Panc1 (cell line): ENCODE measurements at regions not wholly inside any gene's neighbourhood (a gene's known extent, or its start where the extent isn't known, plus 50 kb on each side); places are given as distances from the start of the nearest gene placed in this dataset.

Experiments used
- POLR2AphosphoS5 ChIP-seq: IDR thresholded peaks from 2 replicates; pipeline ENCODE4 v1.6.1; 2012; ENCODE audit warnings: mild to moderate bottlenecking, low read depth, low read length, moderate library complexity
- TCF7L2 ChIP-seq: IDR thresholded peaks from 2 replicates; pipeline ENCODE4 v1.6.1; 2011; ENCODE audit warnings: mild to moderate bottlenecking, low read depth, low read length, inconsistent platforms
- TF ChIP-seq, protein P1 (sequence below): fragments of 450-650 bp; IDR thresholded peaks from 2 replicates; pipeline ENCODE4 v1.5.1; 2017; ENCODE audit warnings: mild to moderate bottlenecking
- TF ChIP-seq, protein P2 (sequence below), 2 experiments: IDR thresholded peaks; 2 replicates each; pipeline ENCODE4 v1.6.1; 2011 to 2012; ENCODE audit warnings: low read depth in 2 of 2, control low read depth in 1 of 2, low read length in 1 of 2, mild to moderate bottlenecking in 1 of 2, moderate library complexity in 1 of 2; ENCODE audit not compliant: insufficient read depth in 1 of 2

DNA sequence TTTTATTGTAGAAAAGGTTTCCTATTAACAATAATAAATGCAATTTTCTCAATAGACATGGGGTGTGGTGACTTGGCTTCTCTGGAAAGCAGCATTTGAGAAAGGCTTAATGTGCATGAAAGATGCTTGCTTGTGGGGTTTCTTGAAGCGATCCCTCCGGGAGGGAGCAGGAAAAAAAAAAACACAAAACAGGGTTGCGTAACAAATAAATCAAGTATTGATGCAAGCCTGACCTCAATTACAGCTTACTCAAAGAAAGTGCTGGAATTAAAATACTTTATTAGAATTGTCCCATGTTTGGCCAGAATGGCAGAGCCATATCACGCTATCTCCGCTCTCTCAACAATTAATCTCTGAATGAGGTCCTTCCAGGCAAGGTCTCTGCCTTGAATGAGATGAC is 1612.5 kb downstream of the REEP3 start:
- TF ChIP-seq, protein P1, sequence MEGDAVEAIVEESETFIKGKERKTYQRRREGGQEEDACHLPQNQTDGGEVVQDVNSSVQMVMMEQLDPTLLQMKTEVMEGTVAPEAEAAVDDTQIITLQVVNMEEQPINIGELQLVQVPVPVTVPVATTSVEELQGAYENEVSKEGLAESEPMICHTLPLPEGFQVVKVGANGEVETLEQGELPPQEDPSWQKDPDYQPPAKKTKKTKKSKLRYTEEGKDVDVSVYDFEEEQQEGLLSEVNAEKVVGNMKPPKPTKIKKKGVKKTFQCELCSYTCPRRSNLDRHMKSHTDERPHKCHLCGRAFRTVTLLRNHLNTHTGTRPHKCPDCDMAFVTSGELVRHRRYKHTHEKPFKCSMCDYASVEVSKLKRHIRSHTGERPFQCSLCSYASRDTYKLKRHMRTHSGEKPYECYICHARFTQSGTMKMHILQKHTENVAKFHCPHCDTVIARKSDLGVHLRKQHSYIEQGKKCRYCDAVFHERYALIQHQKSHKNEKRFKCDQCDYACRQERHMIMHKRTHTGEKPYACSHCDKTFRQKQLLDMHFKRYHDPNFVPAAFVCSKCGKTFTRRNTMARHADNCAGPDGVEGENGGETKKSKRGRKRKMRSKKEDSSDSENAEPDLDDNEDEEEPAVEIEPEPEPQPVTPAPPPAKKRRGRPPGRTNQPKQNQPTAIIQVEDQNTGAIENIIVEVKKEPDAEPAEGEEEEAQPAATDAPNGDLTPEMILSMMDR, result no peak
- no peak for TF ChIP-seq POLR2AphosphoS5
- TF ChIP-seq TCF7L2, result no peak
- TF ChIP-seq, protein P2, sequence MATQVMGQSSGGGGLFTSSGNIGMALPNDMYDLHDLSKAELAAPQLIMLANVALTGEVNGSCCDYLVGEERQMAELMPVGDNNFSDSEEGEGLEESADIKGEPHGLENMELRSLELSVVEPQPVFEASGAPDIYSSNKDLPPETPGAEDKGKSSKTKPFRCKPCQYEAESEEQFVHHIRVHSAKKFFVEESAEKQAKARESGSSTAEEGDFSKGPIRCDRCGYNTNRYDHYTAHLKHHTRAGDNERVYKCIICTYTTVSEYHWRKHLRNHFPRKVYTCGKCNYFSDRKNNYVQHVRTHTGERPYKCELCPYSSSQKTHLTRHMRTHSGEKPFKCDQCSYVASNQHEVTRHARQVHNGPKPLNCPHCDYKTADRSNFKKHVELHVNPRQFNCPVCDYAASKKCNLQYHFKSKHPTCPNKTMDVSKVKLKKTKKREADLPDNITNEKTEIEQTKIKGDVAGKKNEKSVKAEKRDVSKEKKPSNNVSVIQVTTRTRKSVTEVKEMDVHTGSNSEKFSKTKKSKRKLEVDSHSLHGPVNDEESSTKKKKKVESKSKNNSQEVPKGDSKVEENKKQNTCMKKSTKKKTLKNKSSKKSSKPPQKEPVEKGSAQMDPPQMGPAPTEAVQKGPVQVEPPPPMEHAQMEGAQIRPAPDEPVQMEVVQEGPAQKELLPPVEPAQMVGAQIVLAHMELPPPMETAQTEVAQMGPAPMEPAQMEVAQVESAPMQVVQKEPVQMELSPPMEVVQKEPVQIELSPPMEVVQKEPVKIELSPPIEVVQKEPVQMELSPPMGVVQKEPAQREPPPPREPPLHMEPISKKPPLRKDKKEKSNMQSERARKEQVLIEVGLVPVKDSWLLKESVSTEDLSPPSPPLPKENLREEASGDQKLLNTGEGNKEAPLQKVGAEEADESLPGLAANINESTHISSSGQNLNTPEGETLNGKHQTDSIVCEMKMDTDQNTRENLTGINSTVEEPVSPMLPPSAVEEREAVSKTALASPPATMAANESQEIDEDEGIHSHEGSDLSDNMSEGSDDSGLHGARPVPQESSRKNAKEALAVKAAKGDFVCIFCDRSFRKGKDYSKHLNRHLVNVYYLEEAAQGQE (IDR thresholded peaks at IDR 0.05; ENCODE audit: insufficient read depth in 1 of 2, low read depth in 2 of 2, low read length in 1 of 2), result no peak
